CD4-positive, alpha-beta T cell (primary cell): ENCODE measurements at regions not wholly inside any gene's neighbourhood (a gene's known extent, or its start where the extent isn't known, plus 50 kb on each side); places are given as distances from the start of the nearest gene placed in this dataset.

ENCODE experiments used
- ATAC-seq: fragments of 200-7000 bp; cut with Tn5 transposase; one replicate; pipeline ENCODE4 v1.10.0; 2022; ENCODE audit warnings: mild to moderate bottlenecking; ENCODE audit not compliant: poor library complexity
- CTCF ChIA-PET: fragments of 350-600 bp; sonication (Branson Sonifier 250); formaldehyde crosslinking; loops from one replicate; lab custom pipeline; 2021; ENCODE audit warnings: antibody characterized with exemption, inconsistent platforms; lab: Charles Lee
- POLR2A ChIA-PET: fragments of 350-600 bp; sonication (Branson Sonifier 250); formaldehyde crosslinking; loops from one replicate; lab custom pipeline; 2021; ENCODE audit warnings: antibody characterized with exemption, inconsistent platforms; lab: Charles Lee
- DNase-seq, 14 experiments: peaks; one replicate each; pipeline ENCODE4 v3.0.0-alpha.2; 2013 to 2020; ENCODE audit warnings: mixed read lengths in 2 of 14
- H3K27ac ChIP-seq, 2 donors: one replicate each; pipeline versions ENCODE4 v1.5.1 to v1.7.0; 2013; ENCODE audit warnings: low read length in 2 of 2, low read depth in 1 of 2, mild to moderate bottlenecking in 1 of 2
- H3K27me3 ChIP-seq, 2 experiments: 1 replicate in 1 of 2; 2 replicates in 1 of 2; pipeline versions ENCODE4 v1.6.1 to v1.7.0; 2013; ENCODE audit warnings: low read length in 2 of 2, control low read depth in 1 of 2, mild to moderate bottlenecking in 1 of 2, moderate library complexity in 1 of 2; ENCODE audit not compliant: insufficient read depth in 2 of 2, control insufficient read depth in 1 of 2
- H3K36me3 ChIP-seq: one replicate; pipeline ENCODE4 v1.6.1; 2013; ENCODE audit warnings: low read length, control low read depth; ENCODE audit not compliant: insufficient read depth
- H3K4me1 ChIP-seq: one replicate; pipeline ENCODE4 v1.6.1; 2013; ENCODE audit warnings: low read length, control low read depth; ENCODE audit not compliant: insufficient read depth
- H3K4me3 ChIP-seq: one replicate; pipeline ENCODE4 v1.5.1; 2013; ENCODE audit warnings: mild to moderate bottlenecking, low read length, moderate library complexity
- H3K9me3 ChIP-seq, 2 experiments: 1 replicate in 1 of 2; 2 replicates in 1 of 2; pipeline versions ENCODE4 v1.6.1 to v1.7.0; 2013; ENCODE audit warnings: low read length in 2 of 2, mild to moderate bottlenecking in 2 of 2, control low read depth in 1 of 2, moderate library complexity in 1 of 2; ENCODE audit not compliant: control insufficient read depth in 1 of 2, insufficient read depth in 1 of 2
- H3K27ac Mint-ChIP-seq: one replicate; pipeline ENCODE4 v1.8.0; 2020; ENCODE audit warnings: mixed read lengths
- H3K27me3 Mint-ChIP-seq: one replicate; pipeline ENCODE4 v1.8.0; 2021; ENCODE audit warnings: mixed read lengths
- H3K36me3 Mint-ChIP-seq: one replicate; pipeline ENCODE4 v1.8.0; 2021; ENCODE audit warnings: low read depth, mixed read lengths
- H3K4me1 Mint-ChIP-seq: one replicate; pipeline ENCODE4 v1.8.0; 2021; ENCODE audit warnings: low read depth, mixed read lengths
- H3K4me3 Mint-ChIP-seq: one replicate; pipeline ENCODE4 v1.8.0; 2020; ENCODE audit warnings: mild to moderate bottlenecking, mixed read lengths
- H3K9me3 Mint-ChIP-seq: one replicate; pipeline ENCODE4 v1.8.0; 2020; ENCODE audit warnings: mixed read lengths
- CTCF ChIP-seq: fragments of 200-600 bp; IDR thresholded peaks from one replicate; pipeline ENCODE4 v1.8.0; 2022; ENCODE audit warnings: antibody characterized with exemption, mild to moderate bottlenecking
- intact Hi-C, 2 experiments: fragments of 100-400 bp; cut with DNase I in 1 of 2; cut with micrococcal nuclease in 1 of 2; formaldehyde crosslinking; loops; one replicate each; pipeline versions ENCODE4 v1.15.1 to v1.9.0; 2023 to 2025; cut with DNase I, micrococcal nuclease

- H3K27me3 Mint-ChIP-seq = peaks cover 3% of the 10 kb centered on the region
- no peaks in the 10 kb centered on the region for H3K27me3 ChIP-seq
- H3K27ac ChIP-seq = no peak overlapping the region
- no peak overlapping the region for H3K27ac Mint-ChIP-seq
- POLR2A ChIA-PET = no interaction called here
- H3K4me3 ChIP-seq = no peak overlapping the region
- H3K4me1 ChIP-seq = no peaks in the 10 kb centered on the region
- no peak for DNase-seq
- TF ChIP-seq CTCF = no peak
- H3K4me1 Mint-ChIP-seq = no peaks in the 10 kb centered on the region
- ATAC-seq = no peak
- H3K36me3 ChIP-seq = no peaks in the 10 kb centered on the region
- CTCF ChIA-PET = interaction anchor here (0.6 kb wide), 1 partner anchor 82 kb away, joined by 3 read pairs; no protein-coding TSS in a partner anchor
- H3K9me3 Mint-ChIP-seq = peaks cover 15% of the 10 kb centered on the region
- H3K36me3 Mint-ChIP-seq = no peaks in the 10 kb centered on the region
- peaks cover 0 to 21% of the 10 kb centered on the region in 2 experiments for H3K9me3 ChIP-seq
- intact Hi-C loops = no loop called here
- H3K4me3 Mint-ChIP-seq = no peak overlapping the region
These were observed 92.4 kb downstream of the KBTBD8 start for GRCh38 chr3:67090474-67090873.

GRCh38 chr3:67093305-67093704 lies 95.2 kb downstream of the KBTBD8 start:
- CTCF ChIA-PET = no interaction called here
- Mint-ChIP-seq H3K4me1 (no peaks in the 10 kb centered on the region), H3K27ac (no peak overlapping the region), H3K9me3 (peaks cover 2% of the 10 kb centered on the region), H3K4me3 (no peak overlapping the region), H3K27me3 (peaks cover 20% of the 10 kb centered on the region), H3K36me3 (no peaks in the 10 kb centered on the region)
- ATAC-seq (no peak), DNase-seq (no peak)
- intact Hi-C loops = no loop called here
- H3K4me1 ChIP-seq = no peaks in the 10 kb centered on the region
- H3K27ac ChIP-seq = no peak overlapping the region
- H3K27me3 ChIP-seq = no peaks in the 10 kb centered on the region
- POLR2A ChIA-PET = no interaction called here
- H3K9me3 ChIP-seq = peaks cover 0 to 10% of the 10 kb centered on the region in 2 experiments
- H3K36me3 ChIP-seq = no peaks in the 10 kb centered on the region
- no peak for TF ChIP-seq CTCF
- no peak overlapping the region for H3K4me3 ChIP-seq

GRCh38 chr3:67094167-67094566 lies 96.1 kb downstream of the KBTBD8 start:
- ATAC-seq (no peak), DNase-seq (no peak)
- H3K9me3 ChIP-seq = peaks cover 0 to 3% of the 10 kb centered on the region in 2 experiments
- ChIA-PET CTCF (no interaction called here), POLR2A (no interaction called here)
- no peak overlapping the region for H3K4me3 ChIP-seq
- H3K27me3 ChIP-seq = no peaks in the 10 kb centered on the region
- intact Hi-C loops = no loop called here
- Mint-ChIP-seq H3K4me3 (no peak overlapping the region), H3K27me3 (peaks cover 20% of the 10 kb centered on the region), H3K27ac (no peak overlapping the region), H3K9me3 (no peaks in the 10 kb centered on the region), H3K4me1 (no peaks in the 10 kb centered on the region), H3K36me3 (no peaks in the 10 kb centered on the region)
- no peaks in the 10 kb centered on the region for H3K4me1 ChIP-seq
- no peak for TF ChIP-seq CTCF
- no peak overlapping the region for H3K27ac ChIP-seq
- no peaks in the 10 kb centered on the region for H3K36me3 ChIP-seq
